RCC 7860 (cell line): ENCODE measurements at regions not wholly inside any gene's neighbourhood (a gene's known extent, or its start where the extent isn't known, plus 50 kb on each side); places are given as distances from the start of the nearest gene placed in this dataset.
A peak's percentile ranks its signal among the peaks of the same experiment; 100 is the strongest.
"Not testable (repeated sequence)": the region's sequence is repeated elsewhere in the genome, so short reads cannot be mapped to it uniquely, and the experiment has no call there.

Experiments used
- DNase-seq: peaks from one replicate; pipeline ENCODE4 v3.0.0-alpha.2; 2015; ENCODE audit warnings: low spot score
- FAIRE-seq: peaks from 2 replicates; lab custom pipeline; 2012; peaks lifted over from hg19 to GRCh38; lab: Jason Lieb, UNC

DNA sequence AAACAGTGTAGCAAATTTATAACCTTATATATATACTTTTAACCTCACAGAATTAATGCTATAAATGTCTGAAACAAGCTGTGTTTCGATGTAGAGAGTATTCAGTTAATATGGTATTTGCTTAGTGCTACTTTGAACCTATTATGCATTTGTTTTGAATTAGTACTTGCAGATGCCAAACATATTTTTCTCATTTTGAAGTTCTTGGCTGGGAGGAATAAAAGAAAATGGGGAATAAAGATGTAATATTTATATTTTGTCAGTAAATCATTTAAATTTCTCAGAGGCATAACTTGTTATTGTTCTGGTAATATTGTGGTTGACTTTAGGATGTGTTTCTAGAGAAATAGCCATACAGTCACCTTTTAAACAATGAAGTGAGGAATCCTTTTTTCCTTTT, 175.9 kb upstream of the IZUMO3 start:
- DNase-seq (no peak), FAIRE-seq (no peak)

DNA sequence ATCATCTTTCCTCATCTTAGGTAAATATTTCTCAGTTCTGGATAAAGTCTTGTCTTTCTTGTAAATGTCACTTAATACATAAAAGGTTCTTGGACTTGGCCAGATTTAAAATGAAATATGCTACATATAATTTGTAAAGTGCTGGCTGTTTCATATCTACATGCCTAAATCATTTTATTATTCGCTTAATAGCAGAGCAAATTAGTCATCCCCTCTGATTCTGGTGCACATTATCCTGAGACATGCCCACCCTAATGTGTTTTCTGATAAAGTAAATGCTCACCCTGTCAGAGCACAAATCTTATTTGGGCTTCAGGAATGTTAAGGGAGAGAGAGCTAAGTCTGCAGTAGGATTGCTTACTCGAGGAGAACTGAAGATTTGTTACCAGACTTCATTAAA, 166.5 kb upstream of the IZUMO3 start:
- DNase-seq: no peak
- no peak for FAIRE-seq

DNA sequence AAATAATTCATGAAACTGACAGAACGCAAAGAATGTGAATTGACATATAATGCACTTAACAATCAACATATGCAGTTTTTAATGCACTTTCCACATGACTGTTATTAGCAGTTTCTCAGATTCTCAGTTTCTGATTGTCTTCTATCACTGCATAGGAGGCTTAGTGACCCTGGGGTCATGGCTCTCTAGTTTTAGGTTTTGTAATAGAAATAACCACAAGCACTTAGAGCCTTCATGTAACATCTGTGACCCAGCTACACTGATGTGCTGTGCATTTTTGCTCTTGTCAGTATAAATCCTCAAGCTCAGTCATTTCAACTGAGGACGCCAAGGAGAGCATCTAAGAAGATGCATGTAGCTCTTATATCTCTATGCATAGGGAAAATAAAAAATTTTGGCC, 163.1 kb upstream of the IZUMO3 start:
- DNase-seq (no peak), FAIRE-seq (no peak)

DNA sequence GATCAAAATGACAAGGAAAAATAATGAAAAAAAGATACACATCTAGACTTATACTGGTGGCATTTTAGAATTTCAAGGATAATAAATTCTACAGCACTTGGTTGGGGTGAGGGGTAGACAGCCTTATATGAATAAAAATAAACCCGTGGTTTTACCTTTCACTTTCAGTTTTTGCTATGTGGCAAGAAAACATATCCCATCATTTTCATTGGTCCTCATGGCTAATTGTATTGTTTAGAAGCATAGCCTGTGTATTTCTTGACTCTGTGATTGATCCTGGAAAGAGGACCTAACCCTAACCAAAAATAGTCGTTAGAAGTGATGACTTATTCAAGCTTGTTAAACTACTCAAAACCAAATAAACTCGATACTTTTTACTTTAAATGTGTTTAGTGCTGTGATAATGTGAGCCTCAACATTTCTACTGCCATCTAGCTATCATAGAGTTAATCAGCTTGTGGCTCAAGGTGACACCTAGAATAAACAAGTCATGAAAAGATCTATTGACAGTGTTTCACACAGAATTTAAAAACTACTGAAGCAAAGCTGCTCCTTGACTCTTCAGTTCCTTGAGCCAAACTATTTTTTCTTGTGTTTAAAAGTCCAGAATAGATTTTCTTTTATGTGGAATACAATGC, 153.3 kb upstream of the IZUMO3 start:
- DNase-seq: no peak

DNA sequence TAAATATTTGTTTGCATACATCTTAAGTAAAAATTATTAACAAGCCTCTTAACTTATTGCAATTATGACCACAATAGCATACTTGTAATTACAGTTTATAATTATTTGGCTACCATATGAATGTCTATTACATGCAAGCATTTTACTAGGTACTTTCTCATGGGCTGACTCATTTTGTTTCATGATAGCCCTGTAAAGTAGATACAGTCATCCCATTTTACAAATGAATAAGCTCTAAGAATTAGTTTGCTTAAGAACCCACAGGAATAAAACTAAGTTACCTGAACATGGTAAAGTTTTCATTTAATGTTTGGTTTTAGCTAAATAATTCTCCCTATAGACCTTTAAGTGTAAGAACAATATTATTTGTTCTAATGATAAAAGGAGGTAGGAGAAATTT, 126.6 kb upstream of the IZUMO3 start:
- FAIRE-seq (no peak), DNase-seq (no peak)

More for the DNA sequence above, 153.3 kb upstream of the IZUMO3 start:
- no peak for FAIRE-seq

DNA sequence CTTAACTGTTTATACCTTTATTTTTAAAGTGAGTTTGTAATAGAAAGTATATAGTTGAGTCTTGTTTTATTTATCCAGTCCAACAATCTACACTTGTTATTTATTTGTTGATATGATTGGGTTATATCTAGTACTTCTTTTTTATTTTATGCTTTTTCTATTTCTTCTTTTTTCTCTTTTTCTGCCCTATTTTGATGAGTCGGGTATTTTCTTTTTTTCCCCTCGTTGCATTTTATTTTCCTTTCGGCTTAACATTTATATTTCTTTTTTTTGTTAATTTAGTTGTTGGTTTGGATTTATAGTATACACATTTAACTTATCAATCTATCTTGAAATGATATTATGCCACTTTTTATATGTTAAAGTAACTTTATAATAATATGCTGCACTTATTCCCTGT, 111.7 kb upstream of the IZUMO3 start:
- FAIRE-seq: no peak
- no peak for DNase-seq

DNA sequence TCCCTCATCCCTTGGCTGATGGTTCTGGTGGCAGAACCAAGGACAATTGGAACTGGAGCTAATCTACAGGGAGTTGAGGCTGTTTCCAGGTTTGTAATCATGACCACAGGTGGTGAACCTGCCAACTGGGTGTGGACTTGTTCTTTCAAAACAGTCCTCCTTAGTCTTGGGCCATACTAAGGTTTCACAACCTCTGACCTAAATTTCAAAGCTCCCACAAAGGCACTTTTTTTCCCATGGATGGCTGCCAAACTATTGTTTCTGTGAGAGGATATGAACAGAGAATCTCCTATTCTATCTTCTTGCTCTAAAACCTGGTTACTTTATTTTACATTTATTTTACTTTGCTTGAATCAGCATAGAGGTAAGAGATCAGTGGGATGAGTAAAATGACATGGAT, 106.5 kb upstream of the IZUMO3 start:
- no peak for DNase-seq
- no peak for FAIRE-seq

DNA sequence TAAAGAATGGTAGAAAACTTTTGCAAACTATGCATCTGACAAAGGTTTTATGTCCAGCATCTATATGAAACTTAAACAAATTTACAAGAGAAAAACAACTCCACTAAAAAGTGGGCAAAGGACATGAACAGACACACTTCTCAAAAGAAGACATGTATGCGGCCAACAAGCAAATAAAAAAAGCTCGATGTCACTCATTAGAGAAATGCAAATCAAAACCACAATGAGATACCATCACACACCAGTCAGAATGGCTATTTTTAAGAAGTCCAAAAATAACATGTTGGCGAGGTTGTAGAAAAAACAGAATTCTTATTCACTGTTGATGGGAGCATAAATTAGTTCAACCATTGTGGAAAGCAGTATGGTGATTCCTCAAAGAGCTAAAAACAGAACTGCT, 83.1 kb upstream of the IZUMO3 start:
- not testable (repeated sequence) for FAIRE-seq, DNase-seq

DNA sequence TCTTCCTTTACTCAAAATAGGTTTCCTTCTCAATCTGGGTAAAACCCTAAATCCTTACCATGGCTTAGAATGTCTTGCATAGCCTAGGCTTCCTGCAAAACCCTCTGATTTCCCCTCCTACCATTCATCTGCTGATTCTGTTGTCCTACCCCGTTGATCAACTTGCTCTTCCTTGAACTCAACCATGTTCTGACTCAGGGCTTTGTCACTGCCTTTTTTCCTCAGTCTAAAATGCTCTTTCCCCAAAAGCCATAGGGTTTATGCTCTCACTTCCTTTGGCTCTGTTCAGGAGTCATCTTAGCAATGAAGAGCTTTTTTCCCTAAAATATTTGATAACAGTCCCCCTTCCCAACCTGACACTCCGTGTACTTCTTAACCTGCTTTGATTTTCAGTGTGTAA, 79.4 kb upstream of the IZUMO3 start:
- no peak for FAIRE-seq
- no peak for DNase-seq

DNA sequence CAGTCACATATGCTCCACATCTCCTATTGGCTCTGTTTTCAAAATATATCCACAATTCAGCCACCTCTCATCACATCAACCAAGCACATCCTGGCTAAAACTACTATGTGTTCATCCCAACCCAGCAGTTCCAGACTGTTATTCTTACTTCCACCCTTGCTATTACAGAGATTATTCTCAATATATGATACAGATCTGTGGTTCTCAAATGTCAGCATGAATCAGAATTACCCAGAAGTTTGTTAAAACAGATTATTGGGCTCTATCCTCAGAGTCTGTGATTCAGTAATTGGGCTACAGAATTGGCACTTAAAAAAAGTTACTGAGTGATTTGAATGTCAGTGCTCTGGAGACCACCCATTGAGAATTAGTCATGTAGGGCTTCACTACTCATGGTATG, 78.8 kb upstream of the IZUMO3 start:
- DNase-seq: peak; percentile 28
- FAIRE-seq: no peak

DNA sequence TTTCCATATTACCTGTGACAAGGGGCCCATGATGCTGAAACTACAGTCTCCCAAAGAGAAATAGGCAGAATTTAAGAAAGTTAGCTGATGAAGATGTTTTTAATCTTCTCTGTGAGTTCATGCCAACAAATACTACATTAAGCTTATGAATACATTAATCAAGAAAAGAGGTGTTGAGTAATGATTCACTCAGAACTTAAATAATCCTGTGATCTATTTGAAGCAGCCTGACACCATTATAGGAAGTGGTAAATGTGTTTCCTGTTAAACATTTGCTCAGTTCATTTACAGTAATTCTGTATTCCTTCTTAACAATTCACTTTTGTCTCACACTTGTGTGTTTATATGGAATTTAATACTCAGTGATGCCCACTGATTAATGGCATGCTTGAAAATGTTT, 75.0 kb upstream of the IZUMO3 start:
- FAIRE-seq (no peak), DNase-seq (no peak)

DNA sequence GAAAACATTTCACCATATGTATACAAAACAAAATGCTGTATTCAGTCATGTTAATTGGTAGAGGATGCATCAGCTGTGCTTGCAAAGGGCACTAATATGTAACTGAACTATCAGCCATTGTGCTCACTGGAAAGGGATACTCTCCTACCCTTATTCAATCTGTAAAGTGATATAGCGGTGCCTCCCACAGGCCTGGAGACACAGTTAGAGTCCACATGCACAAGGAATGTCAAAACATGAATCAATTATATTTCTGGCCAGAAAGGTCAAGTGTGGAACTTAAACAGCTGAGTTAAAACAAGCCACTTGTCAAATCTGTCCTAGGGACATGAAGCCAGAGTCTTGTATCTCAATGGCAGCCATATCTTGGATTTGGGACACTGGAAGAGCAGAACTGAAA, 71.2 kb upstream of the IZUMO3 start:
- FAIRE-seq: no peak
- no peak for DNase-seq

DNA sequence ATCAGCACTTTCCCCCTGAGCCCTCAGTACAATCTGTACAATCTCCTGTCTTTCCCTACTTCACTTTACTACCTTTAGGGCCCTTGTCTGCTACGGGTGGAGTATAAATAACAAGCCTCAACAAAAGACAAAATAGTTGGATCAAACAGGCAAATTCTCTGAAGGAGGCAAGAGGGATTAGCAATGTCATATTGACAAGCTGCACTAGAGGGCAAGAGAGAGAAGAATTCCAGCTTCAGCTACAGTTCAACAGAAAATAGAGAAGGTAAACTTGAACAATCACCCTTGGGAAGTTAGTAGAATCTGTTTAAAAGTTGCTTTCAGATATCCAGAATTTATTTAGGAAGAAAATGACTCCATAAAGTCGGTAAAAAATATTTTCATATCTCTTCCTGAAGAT, 68.4 kb upstream of the IZUMO3 start:
- no peak for DNase-seq
- FAIRE-seq: no peak

DNA sequence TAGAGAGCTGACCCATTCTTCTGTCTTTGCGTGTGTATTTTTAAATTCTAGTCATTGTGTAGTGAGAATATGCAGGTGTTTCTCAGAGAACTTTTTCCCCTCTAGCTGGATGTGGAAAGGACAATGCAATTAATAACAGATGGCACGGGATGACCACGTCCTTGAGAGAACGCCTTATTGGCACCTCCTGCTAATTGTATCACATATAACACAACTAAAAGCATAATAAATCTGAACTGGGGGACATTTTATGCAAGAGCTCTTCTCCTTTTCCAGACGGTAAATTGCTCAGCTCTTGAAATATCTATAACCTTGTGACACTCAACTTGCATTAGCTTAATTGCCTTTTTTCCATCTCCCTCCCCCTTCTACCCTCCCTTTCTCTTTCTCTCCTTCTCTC, 62.9 kb upstream of the IZUMO3 start:
- no peak for FAIRE-seq
- DNase-seq: no peak

DNA sequence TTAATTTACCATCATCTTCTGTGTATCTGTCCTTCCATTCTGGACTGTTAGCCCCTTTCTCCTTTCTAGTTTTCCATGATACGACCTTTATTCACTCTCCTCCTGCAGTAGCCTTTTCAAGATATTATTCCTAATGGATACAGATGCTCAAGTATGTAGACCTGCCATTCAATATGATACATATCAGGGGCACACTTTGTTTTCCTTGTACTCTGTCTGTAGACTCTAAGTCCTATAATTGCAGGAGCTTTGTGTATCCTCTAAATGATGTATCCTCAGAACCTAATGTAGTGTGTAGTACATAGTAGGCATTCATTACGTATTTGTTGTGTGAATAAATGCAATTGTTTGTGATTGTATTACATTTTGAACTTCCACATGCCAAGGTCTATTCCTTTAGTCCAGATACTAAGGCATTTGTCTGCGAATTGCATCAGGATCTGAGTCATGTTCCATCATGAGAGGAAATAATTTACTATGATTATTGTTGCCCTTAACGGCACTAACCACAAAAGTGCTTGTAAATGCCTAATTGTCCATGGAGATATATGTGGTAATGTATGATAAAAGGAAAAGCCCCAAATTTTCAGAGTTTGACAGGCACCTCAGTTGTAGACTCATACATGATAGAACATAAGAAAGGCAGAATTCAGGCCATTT, 57.1 kb upstream of the IZUMO3 start:
- DNase-seq (no peak), FAIRE-seq (no peak)
